ENCODE measurements at regions not wholly inside any gene's neighbourhood (a gene's known extent, or its start where the extent isn't known, plus 50 kb on each side); places are given as distances from the start of the nearest gene placed in this dataset.

DNA sequence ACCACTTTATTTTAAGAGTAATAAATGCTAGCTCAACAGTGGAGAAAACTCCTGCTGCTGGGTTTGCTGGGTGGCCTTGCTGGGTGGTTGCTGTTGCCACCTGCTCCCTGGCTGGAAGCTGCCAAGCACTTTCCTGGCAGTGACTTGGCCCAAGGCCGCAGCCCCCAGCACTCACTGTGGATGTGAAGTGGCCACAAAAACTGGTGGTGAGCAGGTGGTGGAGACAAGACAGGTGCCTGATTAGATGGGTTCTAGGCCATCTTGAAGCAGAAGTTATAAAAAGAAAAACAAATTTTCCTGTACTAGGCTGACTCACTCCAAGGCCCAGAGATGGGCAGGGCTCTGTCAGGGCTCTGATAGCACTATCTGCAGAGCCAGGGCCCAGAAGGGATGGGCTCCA lies 224.7 kb upstream of the NLRP1 start:
- TF ChIP-seq, protein P1, sequence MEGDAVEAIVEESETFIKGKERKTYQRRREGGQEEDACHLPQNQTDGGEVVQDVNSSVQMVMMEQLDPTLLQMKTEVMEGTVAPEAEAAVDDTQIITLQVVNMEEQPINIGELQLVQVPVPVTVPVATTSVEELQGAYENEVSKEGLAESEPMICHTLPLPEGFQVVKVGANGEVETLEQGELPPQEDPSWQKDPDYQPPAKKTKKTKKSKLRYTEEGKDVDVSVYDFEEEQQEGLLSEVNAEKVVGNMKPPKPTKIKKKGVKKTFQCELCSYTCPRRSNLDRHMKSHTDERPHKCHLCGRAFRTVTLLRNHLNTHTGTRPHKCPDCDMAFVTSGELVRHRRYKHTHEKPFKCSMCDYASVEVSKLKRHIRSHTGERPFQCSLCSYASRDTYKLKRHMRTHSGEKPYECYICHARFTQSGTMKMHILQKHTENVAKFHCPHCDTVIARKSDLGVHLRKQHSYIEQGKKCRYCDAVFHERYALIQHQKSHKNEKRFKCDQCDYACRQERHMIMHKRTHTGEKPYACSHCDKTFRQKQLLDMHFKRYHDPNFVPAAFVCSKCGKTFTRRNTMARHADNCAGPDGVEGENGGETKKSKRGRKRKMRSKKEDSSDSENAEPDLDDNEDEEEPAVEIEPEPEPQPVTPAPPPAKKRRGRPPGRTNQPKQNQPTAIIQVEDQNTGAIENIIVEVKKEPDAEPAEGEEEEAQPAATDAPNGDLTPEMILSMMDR (IDR thresholded peaks at IDR 0.05), result no peak
- TF ChIP-seq POLR2A (IDR thresholded peaks at IDR 0.05), result no peak

All from tibial nerve (tissue), 3 donors.